GM19239 (cell line): ENCODE measurements at regions not wholly inside any gene's neighbourhood (a gene's known extent, or its start where the extent isn't known, plus 50 kb on each side); places are given as distances from the start of the nearest gene placed in this dataset.
"Not testable (repeated sequence)": the region's sequence is repeated elsewhere in the genome, so short reads cannot be mapped to it uniquely, and the experiment has no call there.

Experiments
- DNase-seq: peaks from one replicate; pipeline ENCODE4 v3.0.0; 2011; ENCODE audit warnings: low spot score; ENCODE audit not compliant: insufficient read length
- FAIRE-seq: peaks from 2 replicates; lab custom pipeline; 2011; peaks lifted over from hg19 to GRCh38; lab: Jason Lieb, UNC

- no peak for FAIRE-seq
- DNase-seq: no peak
These were observed 243.4 kb downstream of the NXPE2 start for GRCh38 chr11:114921697-114922096.

GRCh38 chr11:114924042-114924441 lies 245.7 kb downstream of the NXPE2 start:
- FAIRE-seq (no peak), DNase-seq (no peak)

- FAIRE-seq (no peak), DNase-seq (no peak)
These were observed 247.3 kb downstream of the NXPE2 start for GRCh38 chr11:114925591-114925990.

- FAIRE-seq: no peak
- no peak for DNase-seq
These were observed 250.0 kb downstream of the NXPE2 start for GRCh38 chr11:114928260-114928870.

GRCh38 chr11:114929351-114930000 lies 251.1 kb downstream of the NXPE2 start:
- DNase-seq (no peak), FAIRE-seq (no peak)

GRCh38 chr11:114938799-114939198 lies 260.5 kb downstream of the NXPE2 start:
- DNase-seq (no peak), FAIRE-seq (no peak)

- FAIRE-seq (no peak), DNase-seq (no peak)
These were observed 263.9 kb downstream of the NXPE2 start for GRCh38 chr11:114942207-114942606.

GRCh38 chr11:114949614-114950351 lies 271.5 kb downstream of the NXPE2 start:
- no peak for FAIRE-seq
- no peak for DNase-seq

GRCh38 chr11:114953039-114953438 lies 274.7 kb downstream of the NXPE2 start:
- FAIRE-seq (no peak), DNase-seq (no peak)

GRCh38 chr11:114955923-114956322 lies 277.6 kb downstream of the NXPE2 start:
- FAIRE-seq (no peak), DNase-seq (no peak)

- no peak for FAIRE-seq
- DNase-seq: no peak
These were observed 278.2 kb downstream of the NXPE2 start for GRCh38 chr11:114956566-114956965.

GRCh38 chr11:114959953-114960505 lies 281.7 kb downstream of the NXPE2 start:
- no peak for DNase-seq
- no peak for FAIRE-seq

- FAIRE-seq, DNase-seq: not testable (repeated sequence)
These were observed 282.5 kb downstream of the NXPE2 start for GRCh38 chr11:114960819-114961218.

GRCh38 chr11:114964676-114965214 lies 286.4 kb downstream of the NXPE2 start:
- DNase-seq: no peak
- no peak for FAIRE-seq

GRCh38 chr11:114970927-114971645 lies 292.8 kb downstream of the NXPE2 start:
- FAIRE-seq (no peak), DNase-seq (no peak)

GRCh38 chr11:114972105-114972504 lies 293.8 kb downstream of the NXPE2 start:
- DNase-seq (no peak), FAIRE-seq (no peak)

GRCh38 chr11:114977651-114978050 lies 299.3 kb downstream of the NXPE2 start:
- FAIRE-seq: no peak
- no peak for DNase-seq

- FAIRE-seq: no peak
- no peak for DNase-seq
These were observed 303.8 kb downstream of the NXPE2 start for GRCh38 chr11:114982141-114982540.

GRCh38 chr11:114984611-114985163 lies 306.4 kb downstream of the NXPE2 start:
- FAIRE-seq (no peak), DNase-seq (no peak)

GRCh38 chr11:114986365-114986764 lies 308.0 kb downstream of the NXPE2 start:
- DNase-seq (no peak), FAIRE-seq (no peak)
